Ovary (tissue), 7 donors: ENCODE measurements at regions not wholly inside any gene's neighbourhood (a gene's known extent, or its start where the extent isn't known, plus 50 kb on each side); places are given as distances from the start of the nearest gene placed in this dataset.

Experiments used
- DNase-seq, 5 donors: peaks; one replicate each; pipeline ENCODE4 v3.0.0-alpha.2; 2019 to 2020
- H3K27ac ChIP-seq, 2 donors: fragments of 200-600 bp; one replicate each; pipeline versions ENCODE4 v1.5.1 to v1.8.0; 2019 to 2022
- H3K27me3 ChIP-seq: fragments of 200-600 bp; one replicate; pipeline ENCODE4 v1.8.0; 2022
- H3K36me3 ChIP-seq: fragments of 200-600 bp; sonication (generic); one replicate; pipeline ENCODE4 v1.5.1; 2019
- H3K4me1 ChIP-seq: one replicate; pipeline ENCODE4 v1.8.1; 2013; ENCODE audit warnings: mild to moderate bottlenecking, moderate library complexity; ENCODE audit not compliant: insufficient read depth
- H3K4me3 ChIP-seq: fragments of 200-600 bp; sonication (generic); one replicate; pipeline ENCODE4 v1.5.1; 2017
- H3K9me3 ChIP-seq, 2 donors: fragments of 200-600 bp in 1 of 2; sonication (generic) in 1 of 2; one replicate each; pipeline versions ENCODE4 v1.5.1 to v1.8.1; 2013 to 2019; ENCODE audit warnings: mild to moderate bottlenecking in 1 of 2, moderate library complexity in 1 of 2
- EP300 ChIP-seq: sonication (generic); formaldehyde crosslinking; IDR thresholded peaks from one replicate; pipeline ENCODE4 v1.6.1; 2017; ENCODE audit warnings: antibody characterized with exemption
- POLR2A ChIP-seq: fragments of 450-650 bp; IDR thresholded peaks from one replicate; pipeline ENCODE4 v1.6.1; 2017; ENCODE audit warnings: antibody characterized with exemption, mild to moderate bottlenecking, moderate library complexity
- WGBS, 3 donors: extraction: QIAGEN DNeasy Blood & Tissue Kit in 1 of 3; methylation state at CpG; one replicate each; pipeline versions ENCODE4 v1.1.5 to v1.1.7; 2013 to 2017; 5-methylcytosine and 5-hydroxymethylcytosine counted together
- intact Hi-C, 4 donors: fragments of 100-400 bp; cut with DNase I; formaldehyde crosslinking; loops; one replicate each; pipeline versions ENCODE4 v1.11.0 to v1.15.1; 2022 to 2023
- TF ChIP-seq, protein P1 (sequence below), 3 donors: fragments of 450-650 bp in 2 of 3; fragments of 200-600 bp in 1 of 3; IDR thresholded peaks; one replicate each; pipeline versions ENCODE4 v1.5.1 to v1.8.0; 2016 to 2022; ENCODE audit warnings: antibody characterized with exemption in 3 of 3, mild to moderate bottlenecking in 1 of 3
- donor health status: DM: no; HTN: no; CAD: no; lungs with moderate emphysema.
- donor health status: DM: no; HTN: no; CAD: no.
- donor health status: Bipolar disorder and iron deficiency.
- donor health status: DM: no; HTN: no; CAD: no.
- donor health status: DM: yes; HTN: yes; CAD: no.

- no peak overlapping the region for H3K4me3 ChIP-seq
- no peak overlapping the region for H3K27ac ChIP-seq
- intact Hi-C loops, result no loop called here
- no peaks in the 10 kb centered on the region for H3K27me3 ChIP-seq
- peak; percentile 13 to 52 (median 29) for DNase-seq
- no peaks in the 10 kb centered on the region for H3K4me1 ChIP-seq
- TF ChIP-seq, protein P1, sequence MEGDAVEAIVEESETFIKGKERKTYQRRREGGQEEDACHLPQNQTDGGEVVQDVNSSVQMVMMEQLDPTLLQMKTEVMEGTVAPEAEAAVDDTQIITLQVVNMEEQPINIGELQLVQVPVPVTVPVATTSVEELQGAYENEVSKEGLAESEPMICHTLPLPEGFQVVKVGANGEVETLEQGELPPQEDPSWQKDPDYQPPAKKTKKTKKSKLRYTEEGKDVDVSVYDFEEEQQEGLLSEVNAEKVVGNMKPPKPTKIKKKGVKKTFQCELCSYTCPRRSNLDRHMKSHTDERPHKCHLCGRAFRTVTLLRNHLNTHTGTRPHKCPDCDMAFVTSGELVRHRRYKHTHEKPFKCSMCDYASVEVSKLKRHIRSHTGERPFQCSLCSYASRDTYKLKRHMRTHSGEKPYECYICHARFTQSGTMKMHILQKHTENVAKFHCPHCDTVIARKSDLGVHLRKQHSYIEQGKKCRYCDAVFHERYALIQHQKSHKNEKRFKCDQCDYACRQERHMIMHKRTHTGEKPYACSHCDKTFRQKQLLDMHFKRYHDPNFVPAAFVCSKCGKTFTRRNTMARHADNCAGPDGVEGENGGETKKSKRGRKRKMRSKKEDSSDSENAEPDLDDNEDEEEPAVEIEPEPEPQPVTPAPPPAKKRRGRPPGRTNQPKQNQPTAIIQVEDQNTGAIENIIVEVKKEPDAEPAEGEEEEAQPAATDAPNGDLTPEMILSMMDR (IDR thresholded peaks at IDR 0.05), result peak in 1 of 3 donors; percentile 26
- TF ChIP-seq POLR2A, result no peak
- WGBS, 3 donors, result 31 to 46% (median 39%) methylated on average over 10 of the region's 10 CpGs
- H3K36me3 ChIP-seq, result no peaks in the 10 kb centered on the region
- no peaks in the 10 kb centered on the region for H3K9me3 ChIP-seq
Observed at GRCh38 chr9:105881654-105882349, 187.5 kb downstream of the TMEM38B start.

DNA sequence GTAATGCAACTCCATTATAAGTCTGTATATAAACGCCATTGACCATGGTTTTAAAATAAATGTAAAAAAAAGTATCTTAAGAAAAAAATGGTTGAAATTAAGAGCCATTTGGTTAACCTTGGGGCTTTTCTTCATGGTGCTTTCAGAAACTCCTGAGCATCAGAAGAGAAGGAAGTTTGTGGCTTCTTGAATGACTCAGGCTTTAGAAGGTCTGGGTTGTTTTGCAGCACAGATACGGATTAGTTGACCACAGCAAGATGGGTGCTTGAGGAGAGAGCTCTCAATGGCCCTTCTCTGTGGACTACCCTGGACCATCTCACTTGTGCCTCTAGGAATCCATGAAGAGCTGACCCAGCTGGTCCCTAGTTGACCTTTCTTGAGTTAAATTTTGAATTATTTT lies 189.5 kb downstream of the TMEM38B start:
- no peak overlapping the region for H3K4me3 ChIP-seq
- H3K4me1 ChIP-seq, result no peaks in the 10 kb centered on the region
- H3K9me3 ChIP-seq, result no peaks in the 10 kb centered on the region
- intact Hi-C loops, result no loop called here
- no peak for DNase-seq
- 76 to 88% (median 82%) methylated on average over 2 of the region's 2 CpGs for WGBS, 3 donors
- H3K36me3 ChIP-seq, result no peaks in the 10 kb centered on the region
- no peak overlapping the region for H3K27ac ChIP-seq
- no peaks in the 10 kb centered on the region for H3K27me3 ChIP-seq
- TF ChIP-seq POLR2A (no peak), EP300 (no peak)
- TF ChIP-seq, protein P1 (IDR thresholded peaks at IDR 0.05), result no peak

DNA sequence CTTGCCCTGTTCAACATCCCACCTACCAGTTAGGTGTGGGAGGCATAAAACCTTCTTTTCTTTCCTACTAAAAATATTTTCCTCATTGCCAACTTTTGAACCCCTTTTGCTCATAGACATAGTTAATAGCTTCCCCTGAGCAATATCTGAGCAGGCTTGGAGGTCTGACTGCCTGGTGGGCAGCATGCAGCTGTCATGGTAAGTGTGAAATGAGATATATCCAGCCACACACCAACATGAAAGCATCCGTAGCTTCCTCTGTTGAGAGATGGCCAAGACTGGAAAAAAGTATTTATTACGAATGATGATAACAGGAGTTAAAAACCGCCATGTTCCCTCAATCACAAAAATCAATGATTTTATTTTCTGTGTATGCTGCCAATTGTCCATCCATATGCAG lies 190.1 kb downstream of the TMEM38B start:
- 46 to 63% (median 48%) methylated on average over 3 of the region's 3 CpGs for WGBS, 3 donors
- no peak for DNase-seq
- intact Hi-C loops, result no loop called here
- Histone ChIP-seq H3K36me3 (no peaks in the 10 kb centered on the region), H3K9me3 (no peaks in the 10 kb centered on the region), H3K27ac (no peak overlapping the region), H3K4me1 (no peaks in the 10 kb centered on the region), H3K4me3 (no peak overlapping the region), H3K27me3 (no peaks in the 10 kb centered on the region)
- TF ChIP-seq POLR2A (no peak), EP300 (no peak)
- TF ChIP-seq, protein P1 (IDR thresholded peaks at IDR 0.05), result no peak

GRCh38 chr9:105886136-105886535 lies 191.8 kb downstream of the TMEM38B start:
- intact Hi-C loops, result no loop called here
- H3K27ac ChIP-seq, result no peak overlapping the region
- no peaks in the 10 kb centered on the region for H3K27me3 ChIP-seq
- TF ChIP-seq EP300 (no peak), POLR2A (no peak)
- TF ChIP-seq, protein P1 (IDR thresholded peaks at IDR 0.05), result no peak
- H3K36me3 ChIP-seq, result no peaks in the 10 kb centered on the region
- no peak overlapping the region for H3K4me3 ChIP-seq
- no peaks in the 10 kb centered on the region for H3K4me1 ChIP-seq
- no peaks in the 10 kb centered on the region for H3K9me3 ChIP-seq
- 76 to 81% (median 77%) methylated on average over 3 of the region's 3 CpGs for WGBS, 3 donors
- DNase-seq, result no peak
